ENCODE measurements at regions not wholly inside any gene's neighbourhood (a gene's known extent, or its start where the extent isn't known, plus 50 kb on each side); places are given as distances from the start of the nearest gene placed in this dataset.

- H3K36me3 ChIP-seq (ENCODE audit: insufficient read depth): no peaks in the 10 kb centered on the region
- no peaks in the 10 kb centered on the region for H4K20me1 ChIP-seq (replicated peaks; ENCODE audit: insufficient read depth)
- H3K27ac ChIP-seq (ENCODE audit: low read depth): peak overlapping the region; percentile 84
- H3K9me2 ChIP-seq (ENCODE audit: insufficient read depth): no peaks in the 10 kb centered on the region
- Mint-ChIP-seq H3K9me3 (no peaks in the 10 kb centered on the region), H3K4me3 (no peak overlapping the region; the same call in 2 of the 3 replicates), H3K4me1 (peaks cover 28% of the 10 kb centered on the region), H3K27me3 (ENCODE audit: insufficient read depth, low read depth, poor library complexity) (peaks cover 16% of the 10 kb centered on the region), H3K27ac (peak overlapping the region; percentile 91), H3K36me3 (ENCODE audit: low read depth) (no peaks in the 10 kb centered on the region)
- peaks cover 10% of the 10 kb centered on the region for H3K4me1 ChIP-seq (ENCODE audit: insufficient read depth)
- H3K4me3 ChIP-seq: no peak overlapping the region
- 0 out of 2 replicates have a peak, but pooled peaks cover 7% of the 10 kb centered on the region for H3F3A ChIP-seq (replicated peaks; ENCODE audit: low read depth)
- H2AFZ ChIP-seq: no peak overlapping the region
- DNase-seq (ENCODE audit: low spot score) (peak; percentile 81), ATAC-seq (peak; percentile 75)
- no peaks in the 10 kb centered on the region for H3K27me3 ChIP-seq (ENCODE audit: insufficient read depth)
- H3K79me2 ChIP-seq (replicated peaks; ENCODE audit: insufficient read depth): 0 out of 2 replicates have a peak, but pooled peaks cover 4% of the 10 kb centered on the region
- TF ChIP-seq ZNF114 (CRISPR knock-in tag; IDR thresholded peaks at IDR 0.05) (no peak), ETS1 (IDR thresholded peaks at IDR 0.05) (no peak; the same call in 1 of the 2 replicates), POLR2AphosphoS5 (IDR thresholded peaks at IDR 0.05; ENCODE audit: low read depth) (peak; percentile 47; the same call in 1 of the 2 replicates), NANOG (IDR thresholded peaks at IDR 0.05; ENCODE audit: borderline replicate concordance) (peak; percentile 90), CREB1 (CRISPR knock-in tag; IDR thresholded peaks at IDR 0.05; ENCODE audit: low read depth) (no peak; the same call in 1 of the 2 replicates)
- TF ChIP-seq, protein P1, sequence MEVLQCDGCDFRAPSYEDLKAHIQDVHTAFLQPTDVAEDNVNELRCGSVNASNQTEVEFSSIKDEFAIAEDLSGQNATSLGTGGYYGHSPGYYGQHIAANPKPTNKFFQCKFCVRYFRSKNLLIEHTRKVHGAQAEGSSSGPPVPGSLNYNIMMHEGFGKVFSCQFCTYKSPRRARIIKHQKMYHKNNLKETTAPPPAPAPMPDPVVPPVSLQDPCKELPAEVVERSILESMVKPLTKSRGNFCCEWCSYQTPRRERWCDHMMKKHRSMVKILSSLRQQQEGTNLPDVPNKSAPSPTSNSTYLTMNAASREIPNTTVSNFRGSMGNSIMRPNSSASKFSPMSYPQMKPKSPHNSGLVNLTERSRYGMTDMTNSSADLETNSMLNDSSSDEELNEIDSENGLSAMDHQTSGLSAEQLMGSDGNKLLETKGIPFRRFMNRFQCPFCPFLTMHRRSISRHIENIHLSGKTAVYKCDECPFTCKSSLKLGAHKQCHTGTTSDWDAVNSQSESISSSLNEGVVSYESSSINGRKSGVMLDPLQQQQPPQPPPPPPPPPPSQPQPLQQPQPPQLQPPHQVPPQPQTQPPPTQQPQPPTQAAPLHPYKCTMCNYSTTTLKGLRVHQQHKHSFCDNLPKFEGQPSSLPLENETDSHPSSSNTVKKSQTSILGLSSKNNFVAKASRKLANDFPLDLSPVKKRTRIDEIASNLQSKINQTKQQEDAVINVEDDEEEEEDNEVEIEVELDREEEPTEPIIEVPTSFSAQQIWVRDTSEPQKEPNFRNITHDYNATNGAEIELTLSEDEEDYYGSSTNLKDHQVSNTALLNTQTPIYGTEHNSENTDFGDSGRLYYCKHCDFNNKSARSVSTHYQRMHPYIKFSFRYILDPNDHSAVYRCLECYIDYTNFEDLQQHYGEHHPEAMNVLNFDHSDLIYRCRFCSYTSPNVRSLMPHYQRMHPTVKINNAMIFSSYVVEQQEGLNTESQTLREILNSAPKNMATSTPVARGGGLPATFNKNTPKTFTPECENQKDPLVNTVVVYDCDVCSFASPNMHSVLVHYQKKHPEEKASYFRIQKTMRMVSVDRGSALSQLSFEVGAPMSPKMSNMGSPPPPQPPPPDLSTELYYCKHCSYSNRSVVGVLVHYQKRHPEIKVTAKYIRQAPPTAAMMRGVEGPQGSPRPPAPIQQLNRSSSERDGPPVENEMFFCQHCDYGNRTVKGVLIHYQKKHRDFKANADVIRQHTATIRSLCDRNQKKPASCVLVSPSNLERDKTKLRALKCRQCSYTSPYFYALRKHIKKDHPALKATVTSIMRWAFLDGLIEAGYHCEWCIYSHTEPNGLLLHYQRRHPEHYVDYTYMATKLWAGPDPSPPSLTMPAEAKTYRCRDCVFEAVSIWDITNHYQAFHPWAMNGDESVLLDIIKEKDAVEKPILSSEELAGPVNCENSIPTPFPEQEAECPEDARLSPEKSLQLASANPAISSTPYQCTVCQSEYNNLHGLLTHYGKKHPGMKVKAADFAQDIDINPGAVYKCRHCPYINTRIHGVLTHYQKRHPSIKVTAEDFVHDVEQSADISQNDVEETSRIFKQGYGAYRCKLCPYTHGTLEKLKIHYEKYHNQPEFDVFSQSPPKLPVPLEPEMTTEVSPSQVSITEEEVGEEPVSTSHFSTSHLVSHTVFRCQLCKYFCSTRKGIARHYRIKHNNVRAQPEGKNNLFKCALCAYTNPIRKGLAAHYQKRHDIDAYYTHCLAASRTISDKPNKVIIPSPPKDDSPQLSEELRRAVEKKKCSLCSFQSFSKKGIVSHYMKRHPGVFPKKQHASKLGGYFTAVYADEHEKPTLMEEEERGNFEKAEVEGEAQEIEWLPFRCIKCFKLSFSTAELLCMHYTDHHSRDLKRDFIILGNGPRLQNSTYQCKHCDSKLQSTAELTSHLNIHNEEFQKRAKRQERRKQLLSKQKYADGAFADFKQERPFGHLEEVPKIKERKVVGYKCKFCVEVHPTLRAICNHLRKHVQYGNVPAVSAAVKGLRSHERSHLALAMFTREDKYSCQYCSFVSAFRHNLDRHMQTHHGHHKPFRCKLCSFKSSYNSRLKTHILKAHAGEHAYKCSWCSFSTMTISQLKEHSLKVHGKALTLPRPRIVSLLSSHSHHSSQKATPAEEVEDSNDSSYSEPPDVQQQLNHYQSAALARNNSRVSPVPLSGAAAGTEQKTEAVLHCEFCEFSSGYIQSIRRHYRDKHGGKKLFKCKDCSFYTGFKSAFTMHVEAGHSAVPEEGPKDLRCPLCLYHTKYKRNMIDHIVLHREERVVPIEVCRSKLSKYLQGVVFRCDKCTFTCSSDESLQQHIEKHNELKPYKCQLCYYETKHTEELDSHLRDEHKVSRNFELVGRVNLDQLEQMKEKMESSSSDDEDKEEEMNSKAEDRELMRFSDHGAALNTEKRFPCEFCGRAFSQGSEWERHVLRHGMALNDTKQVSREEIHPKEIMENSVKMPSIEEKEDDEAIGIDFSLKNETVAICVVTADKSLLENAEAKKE (CRISPR knock-in tag; IDR thresholded peaks at IDR 0.05): peak; percentile 77
- no peak overlapping the region for H3K4me2 ChIP-seq
These were observed 207.7 kb upstream of the JARID2 start for GRCh38 chr6:15038013-15038791.
